Mucosa of descending colon (tissue), 3 donors: ENCODE measurements at regions not wholly inside any gene's neighbourhood (a gene's known extent, or its start where the extent isn't known, plus 50 kb on each side); places are given as distances from the start of the nearest gene placed in this dataset.
A peak's percentile ranks its signal among the peaks of the same experiment; 100 is the strongest.

Source experiments
- ATAC-seq: fragments of 200-7000 bp; cut with Tn5 transposase; one replicate; pipeline ENCODE4 v1.9.1; 2020; ENCODE audit warnings: mild to moderate bottlenecking, moderate library complexity
- DNase-seq, 3 donors: peaks; one replicate each; pipeline ENCODE4 v3.0.0-alpha.2; 2020
- H3K36me3 ChIP-seq: fragments of 200-600 bp; one replicate; pipeline ENCODE4 v1.8.0; 2021; ENCODE audit warnings: low read depth, mild to moderate bottlenecking
- H3K4me1 ChIP-seq: fragments of 200-600 bp; one replicate; pipeline ENCODE4 v1.8.0; 2021; ENCODE audit warnings: low read depth, mild to moderate bottlenecking
- H3K4me3 ChIP-seq: fragments of 200-600 bp; one replicate; pipeline ENCODE4 v1.8.0; 2021; ENCODE audit warnings: mild to moderate bottlenecking
- H3K9me3 ChIP-seq: fragments of 200-600 bp; one replicate; pipeline ENCODE4 v1.8.0; 2021; ENCODE audit warnings: mild to moderate bottlenecking
- intact Hi-C, 2 donors: fragments of 100-400 bp; cut with DNase I in 1 of 2; cut with micrococcal nuclease in 1 of 2; formaldehyde crosslinking; loops; one replicate each; pipeline versions ENCODE4 v1.11.0 to v1.11.1; 2022; cut with DNase I, micrococcal nuclease
- TF ChIP-seq, protein P1 (sequence below): fragments of 200-600 bp; IDR thresholded peaks from one replicate; pipeline ENCODE4 v1.8.0; 2022; ENCODE audit warnings: antibody characterized with exemption, mild to moderate bottlenecking
- donor health status: DM: no; HTN: no; CAD: no; lungs with moderate emphysema.
- donor health status: DM: no; HTN: no; CAD: no.
- donor health status: DM: no; HTN: yes; CAD: no.

DNA sequence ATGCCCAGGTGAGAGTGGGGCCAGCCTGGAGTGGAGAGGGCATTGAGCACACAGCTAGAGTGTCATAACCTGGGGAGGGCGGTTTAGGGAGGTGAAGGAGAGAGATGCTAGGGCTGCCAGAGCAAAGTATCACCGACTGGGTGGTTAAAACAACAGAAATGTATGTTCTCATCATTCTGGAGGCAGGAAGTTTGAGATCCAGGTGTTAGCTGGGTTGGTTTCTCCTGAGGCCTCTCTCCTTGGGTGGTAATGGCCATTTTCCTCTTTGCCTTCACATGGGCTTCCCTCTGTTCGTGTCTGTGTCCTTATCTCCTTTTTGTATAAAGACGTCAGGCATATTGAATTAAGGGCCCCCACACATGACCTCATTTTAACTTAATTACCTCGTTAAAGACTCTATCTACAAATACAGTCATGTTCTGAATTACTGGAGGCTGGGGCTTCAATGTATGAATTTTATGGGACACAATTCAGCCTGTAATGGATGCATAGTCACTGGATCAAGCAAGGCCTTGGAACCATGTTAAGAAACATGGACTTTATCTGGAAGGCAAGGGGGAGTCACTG is 118.6 kb upstream of the IL12B start:
- no peak for DNase-seq
- no peak for ATAC-seq
- H3K4me1 ChIP-seq, result no peaks in the 10 kb centered on the region
- H3K36me3 ChIP-seq, result no peaks in the 10 kb centered on the region
- TF ChIP-seq, protein P1, sequence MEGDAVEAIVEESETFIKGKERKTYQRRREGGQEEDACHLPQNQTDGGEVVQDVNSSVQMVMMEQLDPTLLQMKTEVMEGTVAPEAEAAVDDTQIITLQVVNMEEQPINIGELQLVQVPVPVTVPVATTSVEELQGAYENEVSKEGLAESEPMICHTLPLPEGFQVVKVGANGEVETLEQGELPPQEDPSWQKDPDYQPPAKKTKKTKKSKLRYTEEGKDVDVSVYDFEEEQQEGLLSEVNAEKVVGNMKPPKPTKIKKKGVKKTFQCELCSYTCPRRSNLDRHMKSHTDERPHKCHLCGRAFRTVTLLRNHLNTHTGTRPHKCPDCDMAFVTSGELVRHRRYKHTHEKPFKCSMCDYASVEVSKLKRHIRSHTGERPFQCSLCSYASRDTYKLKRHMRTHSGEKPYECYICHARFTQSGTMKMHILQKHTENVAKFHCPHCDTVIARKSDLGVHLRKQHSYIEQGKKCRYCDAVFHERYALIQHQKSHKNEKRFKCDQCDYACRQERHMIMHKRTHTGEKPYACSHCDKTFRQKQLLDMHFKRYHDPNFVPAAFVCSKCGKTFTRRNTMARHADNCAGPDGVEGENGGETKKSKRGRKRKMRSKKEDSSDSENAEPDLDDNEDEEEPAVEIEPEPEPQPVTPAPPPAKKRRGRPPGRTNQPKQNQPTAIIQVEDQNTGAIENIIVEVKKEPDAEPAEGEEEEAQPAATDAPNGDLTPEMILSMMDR, result no peak
- H3K9me3 ChIP-seq, result no peaks in the 10 kb centered on the region
- H3K4me3 ChIP-seq, result no peak overlapping the region
- intact Hi-C loops, result loop anchor here in 1 of 2 donors (10.0 kb wide), 1 partner anchor 536 kb away; no protein-coding TSS in a partner anchor

DNA sequence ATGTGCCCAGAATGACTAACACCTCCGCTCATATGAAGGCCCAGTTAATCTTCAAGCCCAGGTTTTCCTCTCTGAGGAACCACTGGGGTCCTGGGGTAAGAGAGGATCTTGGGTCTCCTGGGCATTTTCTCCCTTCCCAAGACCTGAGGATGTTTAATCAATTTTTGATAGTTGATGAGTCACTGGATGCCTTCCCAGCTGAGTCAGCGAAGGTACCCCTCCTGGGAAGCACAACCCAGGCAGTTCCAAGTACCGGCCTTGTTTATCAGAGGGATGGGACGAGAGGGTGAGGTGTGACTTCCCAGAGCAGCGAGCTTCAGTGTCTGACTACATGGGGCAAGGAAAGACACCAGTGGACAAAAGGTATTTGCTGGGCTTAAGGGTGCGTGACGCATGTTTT is 119.6 kb upstream of the IL12B start:
- DNase-seq, result no peak
- Histone ChIP-seq H3K4me1 (no peaks in the 10 kb centered on the region), H3K4me3 (no peak overlapping the region), H3K36me3 (no peaks in the 10 kb centered on the region), H3K9me3 (no peaks in the 10 kb centered on the region)
- intact Hi-C loops, result loop anchor here in 1 of 2 donors (10.0 kb wide), 1 partner anchor 535 kb away; no protein-coding TSS in a partner anchor
- no peak for ATAC-seq
- TF ChIP-seq, protein P1, result no peak

DNA sequence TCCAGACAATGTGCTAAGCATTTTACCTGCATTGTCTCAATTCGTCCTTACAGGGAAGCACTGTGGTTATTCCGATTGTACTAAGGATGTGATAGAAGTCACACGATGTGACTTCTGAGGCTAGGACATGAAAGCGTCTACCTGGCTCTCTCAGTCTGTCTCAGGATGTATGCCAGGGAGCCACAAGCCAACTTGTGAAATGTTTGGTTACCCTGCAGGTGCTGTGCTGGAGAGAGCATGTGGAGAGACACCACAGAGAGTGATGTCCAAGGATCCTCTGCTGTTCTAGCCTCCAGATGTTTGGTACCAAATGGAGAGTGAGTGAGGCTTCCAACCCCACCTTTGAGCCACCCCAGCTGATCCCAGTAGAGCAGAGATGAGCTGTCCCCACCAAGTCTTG is 120.1 kb upstream of the IL12B start:
- TF ChIP-seq, protein P1, result no peak
- Histone ChIP-seq H3K9me3 (no peaks in the 10 kb centered on the region), H3K36me3 (no peaks in the 10 kb centered on the region), H3K4me1 (no peaks in the 10 kb centered on the region), H3K4me3 (no peak overlapping the region)
- ATAC-seq (no peak), DNase-seq (no peak)
- intact Hi-C loops, result no loop called here

DNA sequence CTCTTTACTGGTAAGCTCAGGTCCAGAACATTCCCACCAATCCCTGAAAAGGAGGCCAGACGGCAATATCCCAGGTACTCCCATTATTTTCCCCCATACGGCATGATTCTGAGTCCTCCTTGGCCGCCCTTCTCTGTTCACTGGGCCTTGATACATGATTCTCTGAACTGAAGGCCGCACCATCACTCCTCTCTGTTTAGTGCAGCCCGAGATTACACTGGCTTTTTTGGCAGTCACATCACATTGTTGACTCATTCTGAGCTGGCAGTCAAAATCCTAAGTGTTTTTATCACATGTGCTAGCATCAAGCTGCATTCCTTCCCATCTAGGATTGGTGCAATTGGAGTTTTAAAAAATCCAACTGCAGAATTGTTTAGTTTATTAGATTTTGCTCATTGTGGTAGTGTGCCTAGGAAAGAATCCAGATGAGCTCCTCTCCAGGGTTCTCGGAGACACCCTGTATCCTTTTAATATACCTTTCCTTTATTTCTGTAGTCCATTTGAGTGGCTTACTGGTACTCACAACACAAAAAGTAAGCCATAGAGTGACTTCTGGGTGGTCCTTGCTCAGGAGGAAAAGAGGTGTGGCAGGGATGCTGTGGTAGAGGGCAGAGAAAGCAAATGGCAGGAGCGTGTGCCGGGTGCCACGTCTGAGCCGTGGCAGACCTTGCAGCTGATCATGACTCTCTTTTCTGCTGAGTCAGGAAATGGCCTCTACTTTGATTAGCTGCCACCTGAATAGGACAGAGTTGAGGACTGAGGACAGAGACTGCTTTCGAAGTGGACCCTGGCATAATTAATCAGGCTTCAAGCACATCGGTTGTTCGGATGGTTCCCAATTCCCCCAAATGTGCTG is 121.1 kb upstream of the IL12B start:
- H3K4me1 ChIP-seq, result no peaks in the 10 kb centered on the region
- no peaks in the 10 kb centered on the region for H3K9me3 ChIP-seq
- H3K36me3 ChIP-seq, result no peaks in the 10 kb centered on the region
- TF ChIP-seq, protein P1, result no peak
- intact Hi-C loops, result no loop called here
- ATAC-seq (peak; percentile 57), DNase-seq (peak in 1 of 3 donors; percentile 21)
- H3K4me3 ChIP-seq, result no peak overlapping the region

DNA sequence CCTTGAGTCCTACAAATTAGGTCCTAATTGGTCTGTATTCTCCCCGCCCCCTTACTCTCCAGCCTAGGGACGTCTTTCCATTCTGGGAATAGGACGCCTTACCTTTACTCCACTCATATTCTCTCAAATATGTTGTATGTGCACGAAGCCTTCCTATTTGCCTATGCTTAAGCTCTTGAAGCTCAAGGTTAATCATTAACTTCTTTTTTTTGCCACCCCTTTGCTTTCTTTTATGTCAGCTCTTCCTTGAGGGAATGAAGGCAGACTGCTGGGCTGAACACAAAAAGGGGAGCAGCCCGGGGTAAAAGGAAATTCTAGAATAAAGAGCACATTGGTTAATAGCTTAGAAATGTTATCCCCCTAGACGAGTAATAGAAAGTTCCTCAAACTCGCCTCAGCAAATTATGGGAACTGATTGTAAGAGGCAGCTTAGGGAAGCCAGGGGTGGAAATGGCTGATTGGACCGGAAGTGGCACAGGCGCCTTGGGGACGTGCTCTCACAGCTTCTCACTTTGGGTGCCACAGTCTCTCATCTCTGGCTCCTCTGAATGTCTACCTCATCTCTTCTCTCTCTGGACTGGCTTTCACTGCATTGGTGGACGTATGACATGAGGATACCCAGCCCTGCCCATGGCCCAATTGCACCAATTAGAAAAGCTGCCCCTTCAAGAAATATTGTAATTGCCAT is 122.3 kb upstream of the IL12B start:
- peak; percentile 12 for ATAC-seq
- TF ChIP-seq, protein P1, result no peak
- Histone ChIP-seq H3K9me3 (no peaks in the 10 kb centered on the region), H3K4me1 (no peaks in the 10 kb centered on the region), H3K36me3 (no peaks in the 10 kb centered on the region), H3K4me3 (no peak overlapping the region)
- no peak for DNase-seq
- intact Hi-C loops, result no loop called here
